Keratinocyte (primary cell): ENCODE measurements at regions not wholly inside any gene's neighbourhood (a gene's known extent, or its start where the extent isn't known, plus 50 kb on each side); places are given as distances from the start of the nearest gene placed in this dataset.
"Not testable (repeated sequence)": the region's sequence is repeated elsewhere in the genome, so short reads cannot be mapped to it uniquely, and the experiment has no call there.

Experiments used
- DNase-seq: peaks from one replicate; pipeline ENCODE4 v3.0.0-alpha.2; 2011; ENCODE audit warnings: low read depth, missing footprints, low spot score
- FAIRE-seq: peaks from 2 replicates; lab custom pipeline; 2011; peaks lifted over from hg19 to GRCh38; lab: Jason Lieb, UNC
- H2AFZ ChIP-seq: 2 replicates; pipeline ENCODE4 v1.6.0; 2012; ENCODE audit warnings: low read length, control low read depth, inconsistent platforms; ENCODE audit not compliant: control insufficient read depth
- H3K27ac ChIP-seq: 2 replicates; pipeline ENCODE4 v1.5.1; 2011; ENCODE audit warnings: low read length; ENCODE audit not compliant: control insufficient read depth, insufficient read depth
- H3K27me3 ChIP-seq: 3 replicates; pipeline ENCODE4 v1.6.0; 2011; ENCODE audit warnings: low read length; ENCODE audit not compliant: control insufficient read depth, insufficient read depth; ENCODE audit errors: extremely low read depth
- H3K36me3 ChIP-seq, 2 experiments: 2 replicates in 1 of 2; 3 replicates in 1 of 2; pipeline ENCODE4 v1.5.1; 2011; ENCODE audit warnings: low read length in 2 of 2, mild to moderate bottlenecking in 1 of 2; ENCODE audit not compliant: control insufficient read depth in 2 of 2, insufficient read depth in 2 of 2; ENCODE audit errors: extremely low read depth in 1 of 2
- H3K4me1 ChIP-seq: 3 replicates; pipeline ENCODE4 v1.5.1; 2011; ENCODE audit warnings: low read length; ENCODE audit not compliant: control insufficient read depth, insufficient read depth; ENCODE audit errors: extremely low read depth
- H3K4me2 ChIP-seq: 3 replicates; pipeline ENCODE4 v1.6.0; 2011; ENCODE audit warnings: low read depth, low read length; ENCODE audit not compliant: control insufficient read depth, insufficient read depth; ENCODE audit errors: extremely low read depth
- H3K4me3 ChIP-seq, 3 experiments: fragments of 200-600 bp in 1 of 3; sonication (generic) in 1 of 3; 2 replicates in 2 of 3; 3 replicates in 1 of 3; pipeline ENCODE4 v1.5.1; 2011 to 2016; ENCODE audit warnings: low read length in 3 of 3, mild to moderate bottlenecking in 3 of 3, control low read depth in 2 of 3, inconsistent platforms in 1 of 3, low read depth in 1 of 3, mixed read lengths in 1 of 3, mixed run types in 1 of 3, moderate library complexity in 1 of 3; ENCODE audit not compliant: control insufficient read depth in 2 of 3, insufficient read depth in 2 of 3; ENCODE audit errors: extremely low read depth in 1 of 3
- H3K79me2 ChIP-seq: 2 replicates; pipeline ENCODE4 v1.6.0; 2012; ENCODE audit warnings: low read length; ENCODE audit not compliant: control insufficient read depth, insufficient read depth
- H3K9ac ChIP-seq: 3 replicates; pipeline ENCODE4 v1.6.0; 2011; ENCODE audit warnings: low read length; ENCODE audit not compliant: control insufficient read depth, insufficient read depth; ENCODE audit errors: extremely low read depth
- H3K9me1 ChIP-seq: 3 replicates; pipeline ENCODE4 v1.6.0; 2011; ENCODE audit warnings: low read length; ENCODE audit not compliant: control insufficient read depth, insufficient read depth; ENCODE audit errors: extremely low read depth
- H3K9me3 ChIP-seq: 2 replicates; pipeline ENCODE4 v1.5.1; 2012; ENCODE audit warnings: low read depth, low read length; ENCODE audit not compliant: control insufficient read depth
- H4K20me1 ChIP-seq: 3 replicates; pipeline ENCODE4 v1.6.0; 2011; ENCODE audit warnings: low read length; ENCODE audit not compliant: control insufficient read depth, insufficient read depth; ENCODE audit errors: extremely low read depth
- EZH2 ChIP-seq: IDR thresholded peaks from one replicate; pipeline ENCODE4 v1.6.1; 2012; ENCODE audit warnings: inconsistent platforms, mild to moderate bottlenecking, low read length, moderate library complexity
- dilution Hi-C: fragments of 300-500 bp; cut with MboI; formaldehyde crosslinking; loops from one replicate; pipeline ENCODE4 v1.7.0; 2020; ENCODE audit warnings: low sequenced_read_pairs; ENCODE audit not compliant: extremely low pct_ligation_motif_present
- TF ChIP-seq, protein P1 (sequence below), 3 experiments: IDR thresholded peaks in 1 of 3; conservative IDR thresholded peaks in 1 of 3; optimal IDR thresholded peaks in 1 of 3; 2 replicates in 2 of 3; 3 replicates in 1 of 3; pipeline versions ENCODE3 to v1.5.1; 2011; ENCODE audit warnings: low read length in 3 of 3, mild to moderate bottlenecking in 3 of 3, moderate library complexity in 2 of 3, control low read depth in 1 of 3, inconsistent platforms in 1 of 3; ENCODE audit not compliant: insufficient read depth in 2 of 3; ENCODE audit errors: extremely low read depth in 1 of 3

DNA sequence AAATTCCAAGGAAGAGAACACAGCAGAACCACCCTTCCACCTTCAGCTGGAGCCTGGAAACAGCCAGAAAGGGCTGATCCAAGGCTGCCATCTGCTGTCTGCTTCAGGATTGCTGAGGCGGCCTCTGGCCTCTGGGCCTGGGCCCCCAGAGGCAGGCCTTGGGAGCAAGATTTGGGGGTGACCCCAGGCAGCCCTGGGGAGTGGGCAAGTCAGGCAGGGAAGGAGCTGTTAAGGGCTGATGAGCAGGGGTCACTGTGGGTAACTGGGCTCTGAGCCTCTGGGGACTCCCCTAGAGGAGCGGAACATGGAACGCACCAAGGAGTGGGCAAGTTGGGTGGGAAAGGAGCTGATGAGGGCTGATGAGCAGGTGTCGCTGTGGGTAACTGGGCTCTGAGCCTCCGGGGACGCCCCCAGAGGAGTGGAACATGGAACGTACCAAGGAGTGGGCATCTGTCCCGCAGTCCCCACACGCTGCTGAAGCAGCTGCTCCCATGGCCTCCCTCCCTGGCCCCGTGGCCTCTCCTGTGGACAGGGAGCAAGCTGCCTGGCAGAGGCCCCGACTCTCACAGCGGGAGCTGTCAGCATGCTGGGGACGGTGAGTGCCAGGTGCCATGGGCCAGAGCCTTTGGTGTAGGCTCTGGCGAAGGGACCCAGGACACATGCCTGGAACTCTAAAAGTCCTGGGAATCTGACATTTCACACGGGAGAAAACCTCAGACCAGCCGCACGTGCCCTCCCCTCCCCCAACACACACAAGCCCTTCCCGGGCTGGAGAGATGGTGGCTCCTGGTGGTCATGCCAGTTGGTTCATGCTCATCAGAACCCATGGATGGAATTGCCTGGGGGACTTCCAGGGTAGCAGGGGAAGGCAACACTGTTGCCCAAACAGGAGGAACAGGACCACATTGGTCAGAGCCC is 148.8 kb downstream of the NPIPB11 start:
- H3K9me3 ChIP-seq, H3K36me3 ChIP-seq, H3K9ac ChIP-seq, H3K4me1 ChIP-seq, H2AFZ ChIP-seq, dilution Hi-C loops, H3K4me3 ChIP-seq, H3K27ac ChIP-seq, H3K9me1 ChIP-seq, H3K79me2 ChIP-seq, H3K4me2 ChIP-seq, H3K27me3 ChIP-seq, H4K20me1 ChIP-seq, DNase-seq, FAIRE-seq: not testable (repeated sequence)
- TF ChIP-seq, protein P1, sequence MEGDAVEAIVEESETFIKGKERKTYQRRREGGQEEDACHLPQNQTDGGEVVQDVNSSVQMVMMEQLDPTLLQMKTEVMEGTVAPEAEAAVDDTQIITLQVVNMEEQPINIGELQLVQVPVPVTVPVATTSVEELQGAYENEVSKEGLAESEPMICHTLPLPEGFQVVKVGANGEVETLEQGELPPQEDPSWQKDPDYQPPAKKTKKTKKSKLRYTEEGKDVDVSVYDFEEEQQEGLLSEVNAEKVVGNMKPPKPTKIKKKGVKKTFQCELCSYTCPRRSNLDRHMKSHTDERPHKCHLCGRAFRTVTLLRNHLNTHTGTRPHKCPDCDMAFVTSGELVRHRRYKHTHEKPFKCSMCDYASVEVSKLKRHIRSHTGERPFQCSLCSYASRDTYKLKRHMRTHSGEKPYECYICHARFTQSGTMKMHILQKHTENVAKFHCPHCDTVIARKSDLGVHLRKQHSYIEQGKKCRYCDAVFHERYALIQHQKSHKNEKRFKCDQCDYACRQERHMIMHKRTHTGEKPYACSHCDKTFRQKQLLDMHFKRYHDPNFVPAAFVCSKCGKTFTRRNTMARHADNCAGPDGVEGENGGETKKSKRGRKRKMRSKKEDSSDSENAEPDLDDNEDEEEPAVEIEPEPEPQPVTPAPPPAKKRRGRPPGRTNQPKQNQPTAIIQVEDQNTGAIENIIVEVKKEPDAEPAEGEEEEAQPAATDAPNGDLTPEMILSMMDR (optimal IDR thresholded peaks at IDR 0.05 in 1 of 3, IDR thresholded peaks at IDR 0.05 in 1 of 3, conservative IDR thresholded peaks at IDR 0.05 in 1 of 3; ENCODE audit: extremely low read depth in 1 of 3, insufficient read depth in 2 of 3, low read length in 3 of 3), result peak in 2 of 3 experiments; percentile 23 to 47

DNA sequence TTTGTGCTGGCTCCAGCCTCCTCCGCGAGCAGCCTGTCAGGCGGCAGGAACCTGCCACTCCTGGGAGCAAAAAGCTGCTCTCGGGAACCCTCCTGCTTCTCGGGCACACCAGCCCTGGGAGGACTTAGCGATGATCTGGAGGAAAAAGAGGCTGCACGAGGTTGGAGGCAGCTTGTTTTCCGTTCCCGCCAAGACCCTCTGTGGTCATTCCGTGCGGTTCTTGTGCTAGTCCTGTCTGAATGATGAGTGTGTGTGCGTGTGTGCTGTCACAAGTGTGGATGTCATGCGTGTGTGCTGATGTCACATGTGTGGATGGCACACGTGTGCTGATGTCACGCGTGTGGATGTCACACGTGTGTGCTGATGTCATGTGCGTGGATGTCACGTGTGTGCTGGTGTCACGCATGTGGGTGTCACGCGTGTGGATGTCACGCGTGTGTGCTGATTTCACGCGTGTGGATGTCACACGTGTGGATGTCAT is 150.0 kb downstream of the NPIPB11 start:
- Histone ChIP-seq H3K4me3 (no peak overlapping the region), H3K9me1 (no peaks in the 10 kb centered on the region), H2AFZ (no peak overlapping the region), H3K27ac (no peak overlapping the region), H4K20me1 (no peaks in the 10 kb centered on the region), H3K79me2 (no peaks in the 10 kb centered on the region), H3K4me2 (no peak overlapping the region), H3K27me3 (no peaks in the 10 kb centered on the region), H3K9me3 (no peaks in the 10 kb centered on the region), H3K36me3 (no peaks in the 10 kb centered on the region), H3K9ac (no peak overlapping the region), H3K4me1 (peaks cover 6% of the 10 kb centered on the region)
- TF ChIP-seq, protein P1 (optimal IDR thresholded peaks at IDR 0.05 in 1 of 3, IDR thresholded peaks at IDR 0.05 in 1 of 3, conservative IDR thresholded peaks at IDR 0.05 in 1 of 3; ENCODE audit: extremely low read depth in 1 of 3, insufficient read depth in 2 of 3, low read length in 3 of 3), result no peak
- TF ChIP-seq EZH2, result no peak
- DNase-seq (no peak), FAIRE-seq (no peak)
- dilution Hi-C loops, result no loop called here

DNA sequence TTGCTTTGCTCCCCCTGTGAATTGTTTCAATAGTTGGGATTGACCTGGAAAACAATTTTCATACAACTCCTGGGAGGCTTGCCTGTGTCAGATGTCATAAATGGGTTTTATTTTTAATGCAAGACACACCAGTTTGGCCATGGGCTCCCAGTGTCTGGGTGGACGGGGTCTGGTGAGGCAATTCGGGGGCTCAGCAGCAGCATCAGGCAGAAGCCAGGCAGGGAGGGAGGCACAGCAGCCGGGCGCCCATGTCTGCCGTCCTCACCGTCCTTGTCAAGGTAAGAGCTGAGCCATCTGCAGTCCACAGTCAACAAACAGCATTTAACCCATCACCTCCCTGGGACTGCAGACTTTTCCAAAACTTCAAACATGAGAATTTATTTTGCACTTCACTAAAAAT is 150.6 kb downstream of the NPIPB11 start:
- H3K4me1 ChIP-seq, H3K27me3 ChIP-seq, H3K4me3 ChIP-seq, H3K36me3 ChIP-seq, H3K9me1 ChIP-seq, H4K20me1 ChIP-seq, H3K9ac ChIP-seq, DNase-seq, FAIRE-seq, H3K9me3 ChIP-seq, H3K4me2 ChIP-seq, H3K27ac ChIP-seq, H3K79me2 ChIP-seq, H2AFZ ChIP-seq, dilution Hi-C loops: not testable (repeated sequence)

DNA sequence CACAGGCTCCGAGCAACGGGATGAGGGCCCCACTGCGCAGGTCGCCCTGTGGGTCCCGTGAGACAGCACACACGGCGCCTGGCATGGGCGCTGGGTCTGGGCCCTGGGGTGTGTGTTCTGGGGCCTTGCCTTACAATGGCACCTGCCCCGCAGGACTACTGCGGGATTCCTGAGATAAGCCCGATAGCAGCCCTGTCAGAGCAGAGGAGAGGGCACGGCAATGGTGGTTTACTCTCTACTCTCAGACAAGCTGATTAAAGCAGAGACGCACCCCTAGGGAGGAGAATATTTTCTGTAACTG is 151.1 kb downstream of the NPIPB11 start:
- DNase-seq, H3K36me3 ChIP-seq, FAIRE-seq, H3K4me3 ChIP-seq, H3K4me2 ChIP-seq, H3K27ac ChIP-seq, H3K9me1 ChIP-seq, H3K4me1 ChIP-seq, H4K20me1 ChIP-seq, H3K27me3 ChIP-seq, H3K9me3 ChIP-seq, H3K9ac ChIP-seq, dilution Hi-C loops, H3K79me2 ChIP-seq, H2AFZ ChIP-seq: not testable (repeated sequence)
